Ovary (tissue), 3 donors: ENCODE measurements at regions not wholly inside any gene's neighbourhood (a gene's known extent, or its start where the extent isn't known, plus 50 kb on each side); places are given as distances from the start of the nearest gene placed in this dataset.

ENCODE experiments used
- POLR2A ChIP-seq: fragments of 450-650 bp; IDR thresholded peaks from one replicate; pipeline ENCODE4 v1.6.1; 2017; ENCODE audit warnings: antibody characterized with exemption, mild to moderate bottlenecking, moderate library complexity
- TF ChIP-seq, protein P1 (sequence below), 3 donors: fragments of 450-650 bp in 2 of 3; fragments of 200-600 bp in 1 of 3; IDR thresholded peaks; one replicate each; pipeline versions ENCODE4 v1.5.1 to v1.8.0; 2016 to 2022; ENCODE audit warnings: antibody characterized with exemption in 3 of 3, mild to moderate bottlenecking in 1 of 3
- donor health status: DM: no; HTN: no; CAD: no.

DNA sequence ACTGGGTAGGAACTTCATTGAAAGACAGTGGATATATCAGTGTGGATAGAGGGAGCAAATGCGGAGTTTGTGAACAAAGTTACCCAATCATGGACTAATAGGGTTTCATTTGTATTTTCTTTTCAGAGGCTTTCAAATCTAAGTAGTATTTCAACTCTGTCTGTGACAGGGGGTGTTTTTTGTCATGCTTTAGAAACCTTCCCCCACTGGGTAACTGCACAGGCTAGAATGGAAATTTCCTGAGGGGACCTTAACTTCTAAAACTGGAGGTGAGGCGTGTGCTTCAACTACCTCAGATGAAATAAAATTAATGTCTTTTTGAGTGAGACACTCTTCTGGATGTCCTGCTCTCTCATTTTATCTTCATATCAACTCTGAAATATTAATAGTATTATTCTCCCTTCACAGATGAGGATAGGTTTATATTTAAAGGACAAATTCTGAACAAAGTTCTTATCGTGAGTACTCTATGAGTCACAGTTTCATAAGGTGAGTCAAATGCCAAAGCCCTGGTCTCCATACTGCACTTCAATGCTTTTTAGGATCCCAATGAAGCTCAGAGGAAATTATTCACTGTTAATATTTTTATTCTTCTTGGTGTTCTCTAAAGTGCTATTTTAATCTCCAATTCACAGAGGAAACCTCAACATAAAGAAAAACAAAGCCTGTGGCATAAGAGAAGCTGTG, 770.6 kb downstream of the CCSER2 start:
- no peak for TF ChIP-seq POLR2A
- TF ChIP-seq, protein P1, sequence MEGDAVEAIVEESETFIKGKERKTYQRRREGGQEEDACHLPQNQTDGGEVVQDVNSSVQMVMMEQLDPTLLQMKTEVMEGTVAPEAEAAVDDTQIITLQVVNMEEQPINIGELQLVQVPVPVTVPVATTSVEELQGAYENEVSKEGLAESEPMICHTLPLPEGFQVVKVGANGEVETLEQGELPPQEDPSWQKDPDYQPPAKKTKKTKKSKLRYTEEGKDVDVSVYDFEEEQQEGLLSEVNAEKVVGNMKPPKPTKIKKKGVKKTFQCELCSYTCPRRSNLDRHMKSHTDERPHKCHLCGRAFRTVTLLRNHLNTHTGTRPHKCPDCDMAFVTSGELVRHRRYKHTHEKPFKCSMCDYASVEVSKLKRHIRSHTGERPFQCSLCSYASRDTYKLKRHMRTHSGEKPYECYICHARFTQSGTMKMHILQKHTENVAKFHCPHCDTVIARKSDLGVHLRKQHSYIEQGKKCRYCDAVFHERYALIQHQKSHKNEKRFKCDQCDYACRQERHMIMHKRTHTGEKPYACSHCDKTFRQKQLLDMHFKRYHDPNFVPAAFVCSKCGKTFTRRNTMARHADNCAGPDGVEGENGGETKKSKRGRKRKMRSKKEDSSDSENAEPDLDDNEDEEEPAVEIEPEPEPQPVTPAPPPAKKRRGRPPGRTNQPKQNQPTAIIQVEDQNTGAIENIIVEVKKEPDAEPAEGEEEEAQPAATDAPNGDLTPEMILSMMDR (IDR thresholded peaks at IDR 0.05): no peak
